ENCODE measurements at regions not wholly inside any gene's neighbourhood (a gene's known extent, or its start where the extent isn't known, plus 50 kb on each side); places are given as distances from the start of the nearest gene placed in this dataset.
A peak's percentile ranks its signal among the peaks of the same experiment; 100 is the strongest.
"Not testable (repeated sequence)": the region's sequence is repeated elsewhere in the genome, so short reads cannot be mapped to it uniquely, and the experiment has no call there.

- TF ChIP-seq CTCF (IDR thresholded peaks at IDR 0.05), result no peak
- WGBS, 2 donors, result 75 to 79% methylated on average over 2 of the region's 2 CpGs
- no peak overlapping the region for H3K27ac ChIP-seq
- DNase-seq, result no peak
- no peak for ATAC-seq
- intact Hi-C loops (cut with DNase I), result no loop called here
- H3K4me1 ChIP-seq, result no peaks in the 10 kb centered on the region
- H3K36me3 ChIP-seq, result no peaks in the 10 kb centered on the region
- H3K27me3 ChIP-seq, result no peaks in the 10 kb centered on the region
- H3K4me3 ChIP-seq, result no peak overlapping the region
- no peaks in the 10 kb centered on the region for H3K9me3 ChIP-seq
- FAIRE-seq, result no peak
Measured at GRCh38 chr15:81653259-81653658, 279.2 kb upstream of the TMC3 start.

- no peak overlapping the region for H3K27ac ChIP-seq
- no peaks in the 10 kb centered on the region for H3K4me1 ChIP-seq
- H3K27me3 ChIP-seq, result no peaks in the 10 kb centered on the region
- 80 to 87% methylated on average over 9 of the region's 9 CpGs for WGBS, 2 donors
- no peaks in the 10 kb centered on the region for H3K36me3 ChIP-seq
- FAIRE-seq, result no peak
- no peak for DNase-seq
- no peak for TF ChIP-seq CTCF (IDR thresholded peaks at IDR 0.05)
- intact Hi-C loops (cut with DNase I), result no loop called here
- no peak overlapping the region for H3K4me3 ChIP-seq
- H3K9me3 ChIP-seq, result no peaks in the 10 kb centered on the region
- ATAC-seq, result no peak
Measured at GRCh38 chr15:81645470-81645869, 271.5 kb upstream of the TMC3 start.

GRCh38 chr15:81643771-81644170, 269.8 kb upstream of the TMC3 start:
- FAIRE-seq (no peak), DNase-seq (no peak), ATAC-seq (no peak)
- TF ChIP-seq CTCF (IDR thresholded peaks at IDR 0.05), result no peak
- WGBS, 2 donors, result 76 to 83% methylated on average over 4 of the region's 4 CpGs
- H3K9me3 ChIP-seq, result no peaks in the 10 kb centered on the region
- H3K36me3 ChIP-seq, result no peaks in the 10 kb centered on the region
- intact Hi-C loops (cut with DNase I), result no loop called here
- H3K4me1 ChIP-seq, result no peaks in the 10 kb centered on the region
- no peak overlapping the region for H3K27ac ChIP-seq
- H3K27me3 ChIP-seq, result no peaks in the 10 kb centered on the region
- H3K4me3 ChIP-seq, result no peak overlapping the region

GRCh38 chr15:81642451-81642990, 268.5 kb upstream of the TMC3 start:
- ATAC-seq (peak in 1 of 4 donors; percentile 14), FAIRE-seq (no peak), DNase-seq (no peak)
- H3K4me3 ChIP-seq, result no peak overlapping the region
- no peak for TF ChIP-seq CTCF (IDR thresholded peaks at IDR 0.05)
- H3K36me3 ChIP-seq, result no peaks in the 10 kb centered on the region
- H3K9me3 ChIP-seq, result no peaks in the 10 kb centered on the region
- no peaks in the 10 kb centered on the region for H3K27me3 ChIP-seq
- H3K27ac ChIP-seq, result no peak overlapping the region
- intact Hi-C loops (cut with DNase I), result no loop called here
- no peaks in the 10 kb centered on the region for H3K4me1 ChIP-seq
- 70 to 71% methylated on average over 4 of the region's 4 CpGs for WGBS, 2 donors

- WGBS, 2 donors, result 71 to 76% methylated on average over 2 of the region's 2 CpGs
- H3K9me3 ChIP-seq; H3K27me3 ChIP-seq; intact Hi-C loops (cut with DNase I); ATAC-seq; H3K4me1 ChIP-seq; DNase-seq; H3K4me3 ChIP-seq; H3K27ac ChIP-seq; H3K36me3 ChIP-seq; FAIRE-seq: not testable (repeated sequence)
Measured at GRCh38 chr15:81636064-81636463, 262.1 kb upstream of the TMC3 start.
